GM23338 (cell line): ENCODE measurements at regions not wholly inside any gene's neighbourhood (a gene's known extent, or its start where the extent isn't known, plus 50 kb on each side); places are given as distances from the start of the nearest gene placed in this dataset.

Source experiments
- ATAC-seq: fragments of 200-7000 bp; cut with Tn5 transposase; 3 replicates; pipeline ENCODE4 v1.9.1; 2020
- DNase-seq: peaks from one replicate; pipeline ENCODE4 v3.0.0-alpha.2; 2015; ENCODE audit warnings: low spot score
- H2AFZ ChIP-seq: fragments of 200-600 bp; sonication (generic); 2 replicates; pipeline ENCODE4 v1.8.0; 2016; ENCODE audit warnings: antibody characterized with exemption, mild to moderate bottlenecking, moderate library complexity
- H3F3A ChIP-seq: fragments of 200-600 bp; sonication (generic); replicated peaks from 2 replicates; pipeline ENCODE4 v1.8.0; 2017; ENCODE audit warnings: antibody characterized with exemption, mixed run types, low read depth
- H3K27ac ChIP-seq: fragments of 200-600 bp; sonication (generic); 2 replicates; pipeline ENCODE4 v1.6.1; 2016; ENCODE audit warnings: low read depth
- H3K27me3 ChIP-seq: fragments of 200-600 bp; sonication (generic); 2 replicates; pipeline ENCODE4 v1.8.0; 2016; ENCODE audit warnings: mild to moderate bottlenecking, mixed run types, moderate library complexity; ENCODE audit not compliant: insufficient read depth
- H3K36me3 ChIP-seq: fragments of 200-600 bp; sonication (generic); 2 replicates; pipeline ENCODE4 v1.8.0; 2016; ENCODE audit warnings: mild to moderate bottlenecking; ENCODE audit not compliant: insufficient read depth
- H3K4me1 ChIP-seq: fragments of 200-600 bp; sonication (generic); 2 replicates; pipeline ENCODE4 v1.8.0; 2016; ENCODE audit warnings: mild to moderate bottlenecking, moderate library complexity; ENCODE audit not compliant: insufficient read depth
- H3K4me2 ChIP-seq: fragments of 200-600 bp; sonication (generic); 2 replicates; pipeline ENCODE4 v1.7.1; 2017; ENCODE audit warnings: mixed run types
- H3K4me3 ChIP-seq: fragments of 200-600 bp; sonication (generic); 2 replicates; pipeline ENCODE4 v1.6.1; 2016; ENCODE audit warnings: mixed run types
- H3K79me2 ChIP-seq: fragments of 200-600 bp; sonication (generic); replicated peaks from 2 replicates; pipeline ENCODE4 v1.8.0; 2017; ENCODE audit warnings: mild to moderate bottlenecking; ENCODE audit not compliant: insufficient read depth
- H3K9me2 ChIP-seq: fragments of 200-600 bp; sonication (generic); 2 replicates; pipeline ENCODE4 v1.8.0; 2017; ENCODE audit not compliant: insufficient read depth
- H4K20me1 ChIP-seq: fragments of 200-600 bp; sonication (generic); replicated peaks from 2 replicates; pipeline ENCODE4 v1.8.0; 2017; ENCODE audit warnings: mild to moderate bottlenecking; ENCODE audit not compliant: insufficient read depth
- H3K27ac Mint-ChIP-seq: 2 replicates; pipeline ENCODE4 v1.8.0; 2020; ENCODE audit warnings: inconsistent platforms, mild to moderate bottlenecking, moderate library complexity, mixed read lengths
- H3K27me3 Mint-ChIP-seq: 3 replicates; pipeline ENCODE4 v1.8.0; 2022; ENCODE audit warnings: low read depth, mild to moderate bottlenecking, moderate library complexity, mixed read lengths, inconsistent platforms; ENCODE audit not compliant: insufficient read depth, poor library complexity
- H3K36me3 Mint-ChIP-seq: 3 replicates; pipeline ENCODE4 v1.8.0; 2021; ENCODE audit warnings: low read depth, mild to moderate bottlenecking, inconsistent platforms, moderate library complexity, mixed read lengths
- H3K4me1 Mint-ChIP-seq: 3 replicates; pipeline ENCODE4 v1.8.0; 2020; ENCODE audit warnings: mild to moderate bottlenecking, inconsistent platforms, mixed read lengths
- H3K4me3 Mint-ChIP-seq: 3 replicates; pipeline ENCODE4 v1.8.0; 2021; ENCODE audit warnings: moderate library complexity, mild to moderate bottlenecking, inconsistent platforms, mixed read lengths
- H3K9me3 Mint-ChIP-seq: 3 replicates; pipeline ENCODE4 v1.8.0; 2020; ENCODE audit warnings: moderate library complexity, mild to moderate bottlenecking, inconsistent platforms, mixed read lengths
- CREB1 ChIP-seq: fragments of 250-450 bp; sonication (Bioruptor Pico); IDR thresholded peaks from 2 replicates; pipeline ENCODE4 v1.5.0; 2020; ENCODE audit warnings: low read depth, mild to moderate bottlenecking, moderate library complexity
- CTCF ChIP-seq, 2 experiments: fragments of 200-600 bp in 1 of 2; sonication (generic) in 1 of 2; conservative IDR thresholded peaks; 2 replicates each; pipeline versions ENCODE4 v1.5.1 to v1.6.1; 2016 to 2017; ENCODE audit warnings: antibody characterized with exemption in 2 of 2, low read depth in 2 of 2, mild to moderate bottlenecking in 2 of 2, moderate library complexity in 1 of 2
- ETS1 ChIP-seq: IDR thresholded peaks from 2 replicates; pipeline ENCODE4 v1.6.1; 2016; ENCODE audit warnings: antibody characterized with exemption
- EZH2 ChIP-seq: fragments of 200-600 bp; sonication (generic); IDR thresholded peaks from one replicate; pipeline ENCODE4 v1.8.0; 2017; ENCODE audit warnings: antibody characterized with exemption, mild to moderate bottlenecking, low read depth; ENCODE audit not compliant: unreplicated experiment
- EZH2phosphoT487 ChIP-seq: fragments of 200-600 bp; sonication (generic); IDR thresholded peaks from one replicate; pipeline ENCODE4 v1.8.1; 2018; ENCODE audit warnings: antibody characterized with exemption; ENCODE audit not compliant: unreplicated experiment
- JUNB ChIP-seq: IDR thresholded peaks from one replicate; pipeline ENCODE4 v1.6.1; 2016; ENCODE audit warnings: antibody characterized with exemption; ENCODE audit not compliant: unreplicated experiment
- NANOG ChIP-seq: IDR thresholded peaks from 2 replicates; pipeline ENCODE4 v1.6.1; 2016; ENCODE audit warnings: antibody characterized with exemption, borderline replicate concordance
- POLR2AphosphoS5 ChIP-seq: IDR thresholded peaks from 2 replicates; pipeline ENCODE4 v1.6.1; 2016; ENCODE audit warnings: antibody characterized with exemption, low read depth
- REST ChIP-seq: IDR thresholded peaks from one replicate; pipeline ENCODE4 v1.6.1; 2018; ENCODE audit warnings: antibody characterized with exemption; ENCODE audit not compliant: unreplicated experiment
- STAT1 ChIP-seq: IDR thresholded peaks from one replicate; pipeline ENCODE4 v1.6.1; 2016; ENCODE audit warnings: antibody characterized with exemption; ENCODE audit not compliant: unreplicated experiment
- ZNF114 ChIP-seq: fragments of 250-450 bp; sonication (Bioruptor Pico); IDR thresholded peaks from 2 replicates; pipeline ENCODE4 v1.5.0; 2020; ENCODE audit warnings: mild to moderate bottlenecking, moderate library complexity
- ZNF331 ChIP-seq: fragments of 250-450 bp; sonication (Bioruptor Pico); IDR thresholded peaks from 2 replicates; pipeline ENCODE4 v1.5.0; 2020; ENCODE audit warnings: low read depth, mild to moderate bottlenecking, moderate library complexity
- ZNF462 ChIP-seq: fragments of 250-450 bp; sonication (Bioruptor Pico); IDR thresholded peaks from 2 replicates; pipeline ENCODE4 v1.5.0; 2020; ENCODE audit warnings: mild to moderate bottlenecking, moderate library complexity

- Histone ChIP-seq H3K4me1 (no peaks in the 10 kb centered on the region), H3K79me2 (no peaks in the 10 kb centered on the region), H3F3A (no peaks in the 10 kb centered on the region), H4K20me1 (no peaks in the 10 kb centered on the region), H3K36me3 (no peaks in the 10 kb centered on the region), H3K27ac (no peak overlapping the region), H3K4me3 (no peak overlapping the region), H3K9me2 (no peaks in the 10 kb centered on the region), H3K4me2 (no peak overlapping the region), H2AFZ (no peak overlapping the region), H3K27me3 (no peaks in the 10 kb centered on the region)
- ATAC-seq (no peak), DNase-seq (peak; percentile 9)
- H3K36me3 Mint-ChIP-seq, result peaks cover 23% of the 10 kb centered on the region
- peaks cover 93% of the 10 kb centered on the region for H3K9me3 Mint-ChIP-seq
- no peak overlapping the region for H3K27ac Mint-ChIP-seq
- no peak overlapping the region for H3K4me3 Mint-ChIP-seq
- H3K4me1 Mint-ChIP-seq, result no peaks in the 10 kb centered on the region
- peaks cover 3% of the 10 kb centered on the region for H3K27me3 Mint-ChIP-seq
- TF ChIP-seq STAT1 (no peak), ETS1 (no peak), POLR2AphosphoS5 (no peak), EZH2phosphoT487 (no peak), CTCF (conservative IDR thresholded peaks at IDR 0.05; ENCODE audit: low read depth in 2 of 2) (no peak), CREB1 (CRISPR knock-in tag) (no peak), ZNF462 (no peak), EZH2 (no peak), ZNF114 (CRISPR knock-in tag) (no peak), JUNB (no peak), NANOG (no peak), REST (no peak), ZNF331 (CRISPR knock-in tag) (no peak)
Observed at GRCh38 chr11:43145653-43146052, 166.1 kb upstream of the API5 start.
